OCI-LY3 (cell line): ENCODE measurements at regions not wholly inside any gene's neighbourhood (a gene's known extent, or its start where the extent isn't known, plus 50 kb on each side); places are given as distances from the start of the nearest gene placed in this dataset.

ENCODE experiments used
- H2AFZ ChIP-seq: fragments of 200-600, 300-600 bp; shearing (Covaris generic); 2 replicates; pipeline ENCODE4 v1.6.0; 2014; ENCODE audit warnings: antibody characterized with exemption, low read depth, low read length
- H3K27ac ChIP-seq: fragments of 200-600, 300-600 bp; sonication (generic); 2 replicates; pipeline ENCODE4 v1.5.1; 2014; ENCODE audit warnings: mild to moderate bottlenecking, low read length, moderate library complexity, mixed read lengths
- H3K27me3 ChIP-seq: fragments of 200-600, 300-600 bp; sonication (generic); 2 replicates; pipeline ENCODE4 v1.6.1; 2014; ENCODE audit warnings: low read depth, low read length, mixed read lengths
- H3K36me3 ChIP-seq: fragments of 200-600, 300-600 bp; sonication (generic); replicated peaks from 2 replicates; pipeline ENCODE3; 2014; ENCODE audit warnings: low read depth, low read length, mixed read lengths
- H3K4me1 ChIP-seq: fragments of 300-600, 200-600 bp; sonication (generic); 2 replicates; pipeline ENCODE4 v1.6.1; 2014; ENCODE audit warnings: low read length, mixed read lengths
- H3K4me2 ChIP-seq: fragments of 200-600, 300-600 bp; sonication (generic); 2 replicates; pipeline ENCODE4 v1.6.1; 2014; ENCODE audit warnings: low read length, mixed read lengths
- H3K4me3 ChIP-seq: fragments of 300-600, 200-600 bp; sonication (generic); 2 replicates; pipeline ENCODE4 v1.5.1; 2014; ENCODE audit warnings: antibody characterized with exemption, mild to moderate bottlenecking, low read length, moderate library complexity
- H3K79me2 ChIP-seq: fragments of 300-600, 200-600 bp; shearing (Covaris generic); 2 replicates; pipeline ENCODE4 v1.6.1; 2014; ENCODE audit warnings: mild to moderate bottlenecking, low read length, mixed read lengths
- H3K9ac ChIP-seq: fragments of 300-600, 200-600 bp; shearing (Covaris generic); 2 replicates; pipeline ENCODE4 v1.6.0; 2014; ENCODE audit warnings: mild to moderate bottlenecking, low read length, moderate library complexity
- H3K9me3 ChIP-seq: fragments of 200-600, 300-600 bp; shearing (Covaris generic); 2 replicates; pipeline ENCODE4 v1.6.1; 2014; ENCODE audit warnings: low read length, mixed read lengths; ENCODE audit not compliant: insufficient read depth
- H4K20me1 ChIP-seq: fragments of 200-600, 300-600 bp; sonication (generic); 2 replicates; pipeline ENCODE4 v1.6.1; 2016; ENCODE audit warnings: low read length, mixed read lengths; ENCODE audit not compliant: insufficient read depth
- CTCF ChIP-seq: fragments of 200-600, 300-600 bp; sonication (generic); IDR thresholded peaks from 2 replicates; pipeline ENCODE4 v1.5.1; 2014; ENCODE audit warnings: antibody characterized with exemption, low read length, low read depth
- EZH2phosphoT487 ChIP-seq: fragments of 200-600 bp; shearing (Covaris generic); IDR thresholded peaks from 2 replicates; pipeline ENCODE4 v1.6.1; 2018; ENCODE audit warnings: antibody characterized with exemption, mixed run types, low read depth

DNA sequence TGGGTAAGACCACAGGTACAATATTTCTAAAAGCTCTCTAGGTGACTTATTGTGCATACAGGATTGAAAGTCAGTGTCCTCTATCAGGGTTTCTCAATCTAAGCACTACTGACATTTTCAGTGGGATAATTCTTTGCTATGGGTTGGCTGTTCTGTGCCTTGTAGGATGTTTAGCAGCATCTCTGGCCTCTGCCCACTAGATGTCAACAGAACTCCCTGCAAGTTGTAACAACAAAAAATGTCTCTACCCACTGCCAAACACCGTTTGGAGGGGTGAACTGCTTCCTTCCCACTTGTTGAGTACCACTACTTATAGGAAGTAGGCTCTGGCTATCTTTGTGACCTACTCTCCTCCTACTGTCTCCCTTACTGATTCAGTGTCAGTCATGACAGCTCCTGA is 90.1 kb upstream of the ZRANB2 start:
- no peak overlapping the region for H3K4me3 ChIP-seq
- no peaks in the 10 kb centered on the region for H3K79me2 ChIP-seq
- H3K9me3 ChIP-seq, result no peaks in the 10 kb centered on the region
- H3K27ac ChIP-seq, result no peak overlapping the region
- no peak overlapping the region for H3K9ac ChIP-seq
- no peak for TF ChIP-seq EZH2phosphoT487
- no peak for TF ChIP-seq CTCF
- no peak overlapping the region for H2AFZ ChIP-seq
- no peaks in the 10 kb centered on the region for H3K4me1 ChIP-seq
- H3K27me3 ChIP-seq, result no peaks in the 10 kb centered on the region
- no peak overlapping the region for H3K4me2 ChIP-seq
- H3K36me3 ChIP-seq, result no peaks in the 10 kb centered on the region
- no peaks in the 10 kb centered on the region for H4K20me1 ChIP-seq

DNA sequence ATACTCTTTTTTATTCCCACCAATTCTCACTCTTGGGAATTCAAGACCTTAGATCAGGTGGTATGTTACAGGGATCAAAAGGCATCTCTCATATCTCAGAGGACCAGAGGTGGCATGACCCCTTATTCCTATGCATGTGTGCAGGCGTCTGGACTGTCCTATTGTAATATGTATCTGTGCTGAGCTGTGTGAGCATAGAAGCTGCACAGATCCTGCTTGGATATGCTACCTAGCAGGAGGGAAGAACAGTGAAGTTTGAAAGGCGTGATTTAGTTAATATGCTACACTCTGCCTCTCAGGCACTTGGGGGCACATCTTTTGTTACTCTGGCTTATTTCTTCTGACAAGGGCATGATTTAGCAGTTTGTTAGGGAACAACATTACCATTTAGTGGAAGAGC is 86.7 kb upstream of the ZRANB2 start:
- Histone ChIP-seq H3K36me3 (no peaks in the 10 kb centered on the region), H3K4me2 (no peak overlapping the region), H3K27ac (no peak overlapping the region), H3K9me3 (no peaks in the 10 kb centered on the region), H3K4me3 (no peak overlapping the region), H4K20me1 (no peaks in the 10 kb centered on the region), H2AFZ (no peak overlapping the region), H3K4me1 (no peaks in the 10 kb centered on the region), H3K9ac (no peak overlapping the region), H3K79me2 (no peaks in the 10 kb centered on the region), H3K27me3 (no peaks in the 10 kb centered on the region)
- TF ChIP-seq CTCF, result no peak
- no peak for TF ChIP-seq EZH2phosphoT487

- Histone ChIP-seq H3K4me2 (no peak overlapping the region), H3K4me1 (no peaks in the 10 kb centered on the region), H2AFZ (no peak overlapping the region), H3K27ac (no peak overlapping the region), H3K4me3 (no peak overlapping the region), H3K36me3 (no peaks in the 10 kb centered on the region), H3K9ac (no peak overlapping the region), H4K20me1 (no peaks in the 10 kb centered on the region), H3K79me2 (no peaks in the 10 kb centered on the region), H3K9me3 (no peaks in the 10 kb centered on the region), H3K27me3 (no peaks in the 10 kb centered on the region)
- TF ChIP-seq CTCF, result no peak
Observed at GRCh38 chr1:71166178-71167173, 85.6 kb upstream of the ZRANB2 start.

GRCh38 chr1:71157715-71158114 is 76.9 kb upstream of the ZRANB2 start:
- no peak overlapping the region for H2AFZ ChIP-seq
- H3K27me3 ChIP-seq, result no peaks in the 10 kb centered on the region
- TF ChIP-seq EZH2phosphoT487, result no peak
- no peak for TF ChIP-seq CTCF
- H3K9me3 ChIP-seq, result no peaks in the 10 kb centered on the region
- no peaks in the 10 kb centered on the region for H3K79me2 ChIP-seq
- H3K4me3 ChIP-seq, result no peak overlapping the region
- no peak overlapping the region for H3K4me2 ChIP-seq
- no peaks in the 10 kb centered on the region for H3K4me1 ChIP-seq
- no peak overlapping the region for H3K27ac ChIP-seq
- H3K36me3 ChIP-seq, result no peaks in the 10 kb centered on the region
- H4K20me1 ChIP-seq, result no peaks in the 10 kb centered on the region
- no peak overlapping the region for H3K9ac ChIP-seq
